HG03175 (cell line): ENCODE measurements at regions not wholly inside any gene's neighbourhood (a gene's known extent, or its start where the extent isn't known, plus 50 kb on each side); places are given as distances from the start of the nearest gene placed in this dataset.
"Not testable (repeated sequence)": the region's sequence is repeated elsewhere in the genome, so short reads cannot be mapped to it uniquely, and the experiment has no call there.

Experiments
- ATAC-seq: cut with Tn5 transposase; IDR thresholded peaks from one replicate; pipeline ENCODE4 v1.9.1; 2021; ENCODE audit warnings: mild to moderate bottlenecking, moderate library complexity; ENCODE audit not compliant: unreplicated experiment

GRCh38 chr2:58325296-58325895, 84.3 kb upstream of the FANCL start:
- ATAC-seq = not testable (repeated sequence)

GRCh38 chr2:58319481-58319880, 78.4 kb upstream of the FANCL start:
- no peak for ATAC-seq

- ATAC-seq = not testable (repeated sequence)
Measured at GRCh38 chr2:58318949-58319348, 77.8 kb upstream of the FANCL start.

GRCh38 chr2:58313926-58314325, 72.8 kb upstream of the FANCL start:
- no peak for ATAC-seq

GRCh38 chr2:58308435-58308834, 67.3 kb upstream of the FANCL start:
- no peak for ATAC-seq

GRCh38 chr2:58304843-58305242, 63.7 kb upstream of the FANCL start:
- ATAC-seq = no peak

- no peak for ATAC-seq
Measured at GRCh38 chr2:58299123-58299522, 58.0 kb upstream of the FANCL start.

- ATAC-seq = no peak
Measured at GRCh38 chr2:58293056-58293455, 51.9 kb upstream of the FANCL start.

GRCh38 chr2:58291726-58292438, 50.8 kb upstream of the FANCL start:
- no peak for ATAC-seq
